ENCODE measurements at regions not wholly inside any gene's neighbourhood (a gene's known extent, or its start where the extent isn't known, plus 50 kb on each side); places are given as distances from the start of the nearest gene placed in this dataset.

- Histone ChIP-seq H3K4me3 (no peak overlapping the region), H3K4me1 (replicated peaks in 1 of 2) (no peaks in the 10 kb centered on the region), H3K27ac (no peak overlapping the region), H3K36me3 (replicated peaks in 1 of 2) (no peaks in the 10 kb centered on the region), H3K27me3 (no peaks in the 10 kb centered on the region), H3K9me3 (replicated peaks in 1 of 3) (no peaks in the 10 kb centered on the region)
- WGBS, 4 donors: 12 to 35% (median 23%) methylated on average over 4 of the region's 4 CpGs
- intact Hi-C loops (cut with DNase I): no loop called here
- DNase-seq: peak in 2 of 7 donors; percentile 10 to 13
- TF ChIP-seq POLR2A (IDR thresholded peaks at IDR 0.05) (no peak), CTCF (IDR thresholded peaks at IDR 0.05) (no peak)
Observed at GRCh38 chr10:105398202-105398601, 757.1 kb downstream of the SORCS3 start.

DNA sequence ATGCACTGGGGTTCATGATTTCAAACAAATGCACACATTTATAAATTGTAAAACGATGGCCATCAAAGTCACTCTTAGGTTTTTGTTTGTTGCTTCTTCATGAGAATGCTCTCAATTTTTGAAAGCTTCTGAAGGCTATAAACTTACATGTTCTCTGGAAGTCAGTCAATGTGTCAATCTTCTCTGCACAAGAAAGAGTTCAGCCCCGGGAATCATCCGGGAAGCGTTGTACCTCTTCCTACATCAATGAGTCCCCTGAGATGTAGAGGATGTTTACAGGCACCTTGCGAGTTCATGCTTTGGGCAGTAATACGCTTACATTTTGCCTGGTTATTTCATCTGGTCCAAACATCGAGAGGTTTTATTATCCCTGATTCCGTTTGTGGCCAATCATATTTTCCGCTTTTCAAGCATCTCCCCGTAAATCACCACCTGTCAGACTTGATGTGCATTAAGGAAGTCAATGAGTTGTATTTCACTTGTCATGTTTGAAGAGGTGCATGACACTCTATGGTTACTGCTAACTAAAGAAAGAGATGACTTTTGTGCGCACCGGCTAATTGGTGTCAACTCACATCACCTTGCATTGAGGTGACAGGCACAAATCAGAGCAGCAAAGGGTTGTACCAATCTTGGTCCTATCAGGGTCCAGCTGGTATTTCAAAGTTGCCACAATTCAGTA, 750.7 kb downstream of the SORCS3 start:
- TF ChIP-seq POLR2A (IDR thresholded peaks at IDR 0.05) (no peak), CTCF (IDR thresholded peaks at IDR 0.05) (no peak)
- H3K4me3 ChIP-seq: no peak overlapping the region
- H3K9me3 ChIP-seq (replicated peaks in 1 of 3): no peaks in the 10 kb centered on the region
- intact Hi-C loops (cut with DNase I): no loop called here
- H3K36me3 ChIP-seq (replicated peaks in 1 of 2): no peaks in the 10 kb centered on the region
- H3K27me3 ChIP-seq: no peaks in the 10 kb centered on the region
- H3K27ac ChIP-seq: no peak overlapping the region
- 80 to 91% (median 85%) methylated on average over 12 of the region's 12 CpGs for WGBS, 4 donors
- no peak for DNase-seq
- no peaks in the 10 kb centered on the region for H3K4me1 ChIP-seq (replicated peaks in 1 of 2)

- 76 to 90% (median 79%) methylated on average over 3 of the region's 3 CpGs for WGBS, 4 donors
- intact Hi-C loops (cut with DNase I): no loop called here
- H3K4me3 ChIP-seq: no peak overlapping the region
- no peaks in the 10 kb centered on the region for H3K4me1 ChIP-seq (replicated peaks in 1 of 2)
- no peak for DNase-seq
- H3K36me3 ChIP-seq (replicated peaks in 1 of 2): no peaks in the 10 kb centered on the region
- H3K27ac ChIP-seq: no peak overlapping the region
- no peaks in the 10 kb centered on the region for H3K27me3 ChIP-seq
- no peak for TF ChIP-seq CTCF (IDR thresholded peaks at IDR 0.05)
- no peak for TF ChIP-seq POLR2A (IDR thresholded peaks at IDR 0.05)
- H3K9me3 ChIP-seq (replicated peaks in 1 of 3): no peaks in the 10 kb centered on the region
Observed at GRCh38 chr10:105387971-105388370, 746.9 kb downstream of the SORCS3 start.

GRCh38 chr10:105383978-105384377, 742.9 kb downstream of the SORCS3 start:
- Histone ChIP-seq H3K9me3 (replicated peaks in 1 of 3) (no peaks in the 10 kb centered on the region), H3K4me1 (replicated peaks in 1 of 2) (no peaks in the 10 kb centered on the region), H3K27me3 (no peaks in the 10 kb centered on the region), H3K4me3 (no peak overlapping the region), H3K36me3 (replicated peaks in 1 of 2) (no peaks in the 10 kb centered on the region), H3K27ac (no peak overlapping the region)
- intact Hi-C loops (cut with DNase I): no loop called here
- no peak for TF ChIP-seq POLR2A (IDR thresholded peaks at IDR 0.05)
- no peak for TF ChIP-seq CTCF (IDR thresholded peaks at IDR 0.05)
- DNase-seq: no peak

Data from adrenal gland (tissue), 9 donors.